HG02938 (cell line): ENCODE measurements at regions not wholly inside any gene's neighbourhood (a gene's known extent, or its start where the extent isn't known, plus 50 kb on each side); places are given as distances from the start of the nearest gene placed in this dataset.
A peak's percentile ranks its signal among the peaks of the same experiment; 100 is the strongest.

Experiments
- ATAC-seq: cut with Tn5 transposase; IDR thresholded peaks from one replicate; pipeline ENCODE4 v1.9.1; 2021; ENCODE audit warnings: mild to moderate bottlenecking, moderate library complexity; ENCODE audit not compliant: unreplicated experiment

DNA sequence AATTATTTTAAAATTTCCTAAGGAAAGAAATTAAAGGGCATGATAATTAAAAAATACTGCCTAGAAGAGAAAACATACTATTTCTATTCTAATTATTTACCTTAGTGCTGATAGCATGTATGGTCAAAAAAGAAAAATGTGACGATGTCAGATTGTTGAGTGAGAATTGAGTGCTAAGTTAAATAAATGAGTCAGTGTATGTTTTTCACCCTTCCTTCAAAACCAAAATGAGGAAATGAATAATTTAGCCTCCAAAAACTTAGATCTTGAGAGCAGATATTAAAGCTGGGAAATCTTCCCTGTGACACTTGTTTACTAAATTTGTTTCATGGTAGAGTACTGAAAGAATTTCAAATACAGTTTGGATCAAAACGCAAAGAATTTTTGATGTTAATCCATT, 58.6 kb upstream of the NYAP2 start:
- no peak for ATAC-seq

- no peak for ATAC-seq
These were observed 62.3 kb upstream of the NYAP2 start for GRCh38 chr2:225337183-225337582.

DNA sequence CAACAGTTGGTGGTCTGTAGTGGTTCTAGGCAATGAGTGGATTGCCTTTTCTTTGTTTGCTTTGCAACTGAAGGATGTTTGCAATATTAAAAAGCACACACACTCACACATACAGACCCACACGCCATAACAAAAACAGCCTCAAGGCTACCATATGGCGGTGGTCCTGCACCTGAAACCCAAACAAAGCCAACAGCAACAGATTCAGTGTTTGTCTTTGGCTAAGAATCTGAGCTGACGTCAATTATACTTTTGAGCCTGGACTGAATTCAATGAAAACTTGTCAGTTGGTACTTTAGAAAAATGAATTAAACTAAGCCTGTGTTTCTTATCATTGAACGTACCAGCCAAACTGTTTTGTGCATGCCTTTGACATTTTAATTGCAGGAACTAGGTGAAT, 65.0 kb upstream of the NYAP2 start:
- ATAC-seq: no peak

DNA sequence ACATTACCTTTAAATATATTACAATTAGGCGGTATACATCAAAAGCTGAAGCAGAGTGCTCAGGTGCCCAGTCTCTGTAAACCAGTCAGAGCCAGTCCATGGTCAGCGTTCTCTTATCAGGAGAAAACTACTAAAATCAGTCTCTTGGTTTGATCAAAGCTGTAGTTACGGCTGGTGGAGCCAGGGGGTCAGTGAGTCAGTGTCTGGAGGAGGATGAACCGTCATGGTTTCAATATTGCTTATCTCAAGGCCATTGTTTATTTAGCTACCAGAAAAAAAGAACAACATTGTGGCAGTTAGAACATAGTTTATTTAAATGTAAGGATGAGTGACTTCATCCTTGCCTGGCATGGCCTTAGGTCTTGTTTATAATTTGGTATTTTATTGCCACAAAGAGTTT, 71.3 kb upstream of the NYAP2 start:
- ATAC-seq: no peak

GRCh38 chr2:225326969-225327368, 72.5 kb upstream of the NYAP2 start:
- ATAC-seq: no peak

DNA sequence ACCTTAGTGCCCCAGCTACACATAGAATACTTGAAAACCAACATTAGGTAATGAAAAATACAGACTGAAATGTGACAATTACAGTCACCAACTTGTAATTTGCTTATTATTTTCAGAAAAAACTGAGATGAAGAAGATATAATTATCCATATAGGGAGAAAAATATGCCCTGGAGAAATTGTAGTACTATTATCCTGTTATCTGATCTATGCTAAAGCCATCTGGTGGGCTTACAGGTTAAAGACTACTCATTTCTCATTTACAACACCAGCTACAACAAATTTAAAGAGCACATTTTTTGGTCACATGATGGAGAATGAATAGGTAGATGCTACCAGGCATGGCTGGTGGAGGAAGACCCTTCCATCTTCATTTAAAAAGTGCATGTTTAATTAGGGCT, 79.6 kb upstream of the NYAP2 start:
- ATAC-seq: no peak

- no peak for ATAC-seq
These were observed 81.1 kb upstream of the NYAP2 start for GRCh38 chr2:225318440-225318839.

GRCh38 chr2:225317186-225317585, 82.3 kb upstream of the NYAP2 start:
- no peak for ATAC-seq

DNA sequence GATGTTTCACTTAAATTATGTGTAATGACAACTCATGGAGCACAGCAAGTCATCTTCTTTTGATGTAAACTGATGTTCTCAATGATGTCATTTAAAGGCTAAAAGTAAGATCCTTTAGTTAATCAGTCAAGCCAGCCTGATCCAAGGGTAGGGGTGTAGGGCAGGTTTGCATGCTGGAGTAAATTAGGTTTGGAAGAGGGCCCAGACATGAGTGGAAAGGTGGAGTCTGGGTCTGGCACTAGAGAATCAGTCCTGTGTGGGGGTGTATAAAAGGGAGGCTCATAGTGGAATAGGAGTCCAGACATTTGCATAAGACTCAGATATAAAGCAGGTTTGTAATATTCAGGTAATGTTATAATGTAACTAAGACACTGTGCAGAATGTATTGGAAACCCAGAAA, 88.8 kb upstream of the NYAP2 start:
- ATAC-seq: no peak

- ATAC-seq: no peak
These were observed 90.0 kb upstream of the NYAP2 start for GRCh38 chr2:225309516-225309915.

- no peak for ATAC-seq
These were observed 102.6 kb upstream of the NYAP2 start for GRCh38 chr2:225296951-225297350.

DNA sequence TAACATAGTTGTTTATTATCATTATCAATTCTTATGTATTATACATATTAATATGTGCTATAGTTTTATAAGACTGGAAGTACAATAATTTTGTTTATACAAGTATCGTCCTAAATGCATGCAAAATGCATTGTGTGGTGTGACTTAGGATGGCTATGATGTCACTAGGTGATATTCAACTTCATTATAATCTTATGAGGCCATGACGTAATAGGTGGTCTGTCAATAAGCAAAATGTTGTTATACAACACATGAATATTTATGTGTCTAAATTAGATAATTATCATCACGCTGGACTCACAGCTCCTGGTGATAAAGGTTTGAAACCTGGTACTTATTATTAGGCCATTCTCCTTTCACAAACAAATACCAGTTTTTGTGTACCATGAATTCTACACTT, 104.4 kb upstream of the NYAP2 start:
- ATAC-seq: no peak

DNA sequence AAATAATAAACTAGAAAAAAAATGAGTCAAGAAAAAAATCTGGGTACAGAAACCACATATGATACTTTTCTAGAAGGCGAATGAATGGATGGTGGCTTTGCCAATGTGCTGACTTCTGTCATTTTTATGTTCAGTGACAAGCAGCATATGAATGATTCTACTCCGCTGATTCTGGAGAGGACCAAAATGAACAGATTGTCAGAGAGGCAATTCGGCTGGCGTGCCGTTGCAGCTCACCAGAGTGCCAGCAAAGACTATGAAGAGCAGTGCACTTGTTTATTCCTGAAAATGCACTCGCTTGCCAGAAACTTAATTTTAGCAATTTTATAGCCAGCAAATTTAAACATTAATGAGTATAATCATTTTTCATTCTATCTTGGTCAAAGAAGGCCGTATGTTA, 105.9 kb upstream of the NYAP2 start:
- ATAC-seq: no peak

GRCh38 chr2:225290757-225291400, 108.6 kb upstream of the NYAP2 start:
- no peak for ATAC-seq

- ATAC-seq: no peak
These were observed 109.9 kb upstream of the NYAP2 start for GRCh38 chr2:225289659-225290058.

- ATAC-seq: no peak
These were observed 110.5 kb upstream of the NYAP2 start for GRCh38 chr2:225288986-225289385.

- ATAC-seq: peak; percentile 94
These were observed 116.4 kb upstream of the NYAP2 start for GRCh38 chr2:225282858-225283710.

GRCh38 chr2:225276207-225276606, 123.3 kb upstream of the NYAP2 start:
- ATAC-seq: peak; percentile 82

DNA sequence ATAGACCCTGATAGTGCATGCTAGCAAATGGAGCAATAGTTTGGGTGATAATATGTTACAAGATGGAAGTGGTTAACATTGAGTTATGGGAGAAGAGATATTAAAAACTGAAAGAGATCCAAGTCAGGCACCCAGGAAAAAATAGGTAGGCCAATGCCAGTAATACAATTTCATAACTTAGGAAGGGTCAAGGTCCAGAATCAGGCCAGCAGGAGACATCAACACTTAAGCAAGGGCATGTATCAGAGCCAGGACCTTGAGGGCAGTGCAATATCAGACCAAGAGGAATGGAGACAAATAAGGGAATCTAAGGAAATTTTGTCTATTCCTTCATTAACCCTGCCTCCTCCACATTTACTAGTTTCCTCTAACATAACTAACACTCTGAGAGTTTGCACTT, 124.1 kb upstream of the NYAP2 start:
- no peak for ATAC-seq

GRCh38 chr2:225274751-225275150, 124.8 kb upstream of the NYAP2 start:
- no peak for ATAC-seq

- ATAC-seq: no peak
These were observed 127.3 kb upstream of the NYAP2 start for GRCh38 chr2:225272173-225272572.

DNA sequence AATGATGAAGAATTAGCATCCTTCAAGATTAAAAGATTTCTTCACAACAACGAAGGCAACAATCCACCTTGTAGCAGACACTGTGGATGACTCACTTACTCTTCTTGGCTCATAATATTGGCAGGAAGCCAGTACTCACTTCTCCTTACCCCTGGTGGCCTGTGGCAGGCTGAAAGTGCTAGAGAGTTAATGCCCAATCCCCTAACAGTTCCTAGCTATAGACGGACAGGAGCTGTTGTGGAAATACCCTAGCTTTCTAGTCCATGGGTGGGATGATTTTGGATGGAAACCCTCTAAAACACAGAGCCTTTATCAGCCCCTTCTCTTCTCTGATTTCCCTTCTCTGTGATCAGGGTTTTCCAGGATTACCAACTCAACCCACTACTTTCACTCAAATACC, 128.6 kb upstream of the NYAP2 start:
- ATAC-seq: peak; percentile 100

GRCh38 chr2:225270053-225270452, 129.5 kb upstream of the NYAP2 start:
- no peak for ATAC-seq
